ENCODE measurements at regions not wholly inside any gene's neighbourhood (a gene's known extent, or its start where the extent isn't known, plus 50 kb on each side); places are given as distances from the start of the nearest gene placed in this dataset.

- TF ChIP-seq FOSL2 (IDR thresholded peaks at IDR 0.05; ENCODE audit: borderline replicate concordance, low read depth) = peak; percentile 25; the same call in 1 of the 2 replicates
- TF ChIP-seq RFX5 (IDR thresholded peaks at IDR 0.05; ENCODE audit: low read length) = no peak
- TF ChIP-seq POLR2AphosphoS5 (IDR thresholded peaks at IDR 0.05; ENCODE audit: low read depth, low read length) = no peak
- TF ChIP-seq YY1 (IDR thresholded peaks at IDR 0.05; ENCODE audit: low read depth) = no peak
- TF ChIP-seq TCF12 (IDR thresholded peaks at IDR 0.05) = peak; percentile 58
- TF ChIP-seq, protein P1, sequence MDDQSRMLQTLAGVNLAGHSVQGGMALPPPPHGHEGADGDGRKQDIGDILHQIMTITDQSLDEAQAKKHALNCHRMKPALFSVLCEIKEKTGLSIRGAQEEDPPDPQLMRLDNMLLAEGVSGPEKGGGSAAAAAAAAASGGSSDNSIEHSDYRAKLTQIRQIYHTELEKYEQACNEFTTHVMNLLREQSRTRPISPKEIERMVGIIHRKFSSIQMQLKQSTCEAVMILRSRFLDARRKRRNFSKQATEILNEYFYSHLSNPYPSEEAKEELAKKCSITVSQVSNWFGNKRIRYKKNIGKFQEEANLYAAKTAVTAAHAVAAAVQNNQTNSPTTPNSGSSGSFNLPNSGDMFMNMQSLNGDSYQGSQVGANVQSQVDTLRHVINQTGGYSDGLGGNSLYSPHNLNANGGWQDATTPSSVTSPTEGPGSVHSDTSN (IDR thresholded peaks at IDR 0.05) = peak; percentile 46
- peak; percentile 40; the same call in 1 of the 2 replicates for TF ChIP-seq NFIC (IDR thresholded peaks at IDR 0.05; ENCODE audit: borderline replicate concordance)
- TF ChIP-seq MAX (IDR thresholded peaks at IDR 0.05; ENCODE audit: low read depth) = peak; percentile 70
- TF ChIP-seq, protein P2, sequence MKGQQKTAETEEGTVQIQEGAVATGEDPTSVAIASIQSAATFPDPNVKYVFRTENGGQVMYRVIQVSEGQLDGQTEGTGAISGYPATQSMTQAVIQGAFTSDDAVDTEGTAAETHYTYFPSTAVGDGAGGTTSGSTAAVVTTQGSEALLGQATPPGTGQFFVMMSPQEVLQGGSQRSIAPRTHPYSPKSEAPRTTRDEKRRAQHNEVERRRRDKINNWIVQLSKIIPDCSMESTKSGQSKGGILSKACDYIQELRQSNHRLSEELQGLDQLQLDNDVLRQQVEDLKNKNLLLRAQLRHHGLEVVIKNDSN (IDR thresholded peaks at IDR 0.05; ENCODE audit: borderline replicate concordance, low read depth) = peak; percentile 75
- no peak for TF ChIP-seq CHD2 (IDR thresholded peaks at IDR 0.05; ENCODE audit: low read length, partially characterized antibody)
- TF ChIP-seq EP300 (IDR thresholded peaks at IDR 0.05; ENCODE audit: borderline replicate concordance in 1 of 2, low read depth in 1 of 2, low read length in 1 of 2) = peak in 1 of 2 experiments; percentile 26; a peak in 1 of 4 replicates
- WGBS (ENCODE audit: low lambda C conversion rate) = 62% methylated on average over 3 of the region's 3 CpGs
- H2AFZ ChIP-seq (ENCODE audit: low read depth) = peak overlapping the region; percentile 63; the same call in 1 of the 2 replicates
- no peak overlapping the region for H3K9ac ChIP-seq
- H3K4me2 ChIP-seq = 0 out of 2 replicates have a peak overlapping the region, but pooled peaks have one; percentile 14
- H3K27ac ChIP-seq (ENCODE audit: low read depth in 2 of 2, low read length in 1 of 2) = peak overlapping the region in 1 of 2 experiments; percentile 43; a peak in 2 of 4 replicates
- no peak for DNase-seq
- no peaks in the 10 kb centered on the region for H3K9me2 ChIP-seq
- ChIA-PET CTCF (interaction anchor here (1.2 kb wide), 1 partner anchor 19 kb away, joined by 3 read pairs; no protein-coding TSS in a partner anchor), POLR2A (no interaction called here)
- H3K4me1 ChIP-seq (ENCODE audit: control insufficient read depth in 1 of 2, insufficient read depth in 2 of 2, low read depth in 1 of 2, low read length in 1 of 2) = peaks cover 0 to 61% of the 10 kb centered on the region in 2 experiments; a peak in 3 of 4 replicates
- H3F3A ChIP-seq (replicated peaks; ENCODE audit: insufficient read depth) = peaks cover 31% of the 10 kb centered on the region
- no peaks in the 10 kb centered on the region for H4K20me1 ChIP-seq (ENCODE audit: insufficient read depth)
- H3K27me3 ChIP-seq (ENCODE audit: insufficient read depth) = no peaks in the 10 kb centered on the region
- no peak overlapping the region for H3K4me3 ChIP-seq (ENCODE audit: low read depth in 2 of 2, low read length in 1 of 2)
- H3K79me2 ChIP-seq (ENCODE audit: insufficient read depth) = no peaks in the 10 kb centered on the region
- no peaks in the 10 kb centered on the region for H3K9me3 ChIP-seq
- H3K36me3 ChIP-seq (replicated peaks in 1 of 2; ENCODE audit: control insufficient read depth in 1 of 2, insufficient read depth in 2 of 2, low read length in 1 of 2) = no peaks in the 10 kb centered on the region
Observed at GRCh38 chr5:67303356-67303755, 106.8 kb upstream of the CD180 start.

DNA sequence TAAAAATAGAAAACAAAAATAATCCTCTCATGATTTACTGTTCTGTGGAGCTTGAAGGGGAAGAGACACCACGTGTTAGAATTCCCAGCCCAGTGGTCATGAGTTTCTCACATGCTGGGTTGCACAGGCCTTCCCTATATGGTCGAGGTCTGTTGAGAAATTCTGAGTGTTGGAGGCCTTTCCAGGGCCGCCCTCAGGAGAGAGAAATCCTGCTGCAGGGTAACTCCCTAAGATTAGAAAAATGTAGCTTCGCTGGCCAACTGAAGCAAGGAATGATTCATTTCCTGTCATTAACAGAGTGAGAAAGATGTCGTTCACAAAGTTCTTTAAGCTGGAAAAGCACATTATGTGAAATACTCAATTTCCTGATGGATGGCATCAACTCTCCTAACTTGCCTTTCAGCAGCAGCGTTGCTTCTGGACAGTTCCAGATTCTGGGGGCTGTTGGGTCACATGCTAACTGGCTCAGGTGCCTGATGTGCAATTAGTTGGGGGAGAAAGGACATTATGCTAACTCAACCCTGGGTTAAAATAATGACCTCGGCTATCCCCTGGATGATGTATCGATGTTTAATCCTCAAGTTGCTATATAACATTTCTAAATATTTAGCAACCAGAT, 104.8 kb upstream of the CD180 start:
- peak overlapping the region; percentile 11; the same call in 1 of the 2 replicates for H3K4me2 ChIP-seq
- H3K9me3 ChIP-seq = no peaks in the 10 kb centered on the region
- ChIA-PET CTCF (interaction anchor here (1.4 kb wide), 1 partner anchor 951 kb away, joined by 3 read pairs; no protein-coding TSS in a partner anchor), POLR2A (no interaction called here)
- peak overlapping the region in 1 of 2 experiments; percentile 40; a peak in 2 of 4 replicates for H3K27ac ChIP-seq (ENCODE audit: low read depth in 2 of 2, low read length in 1 of 2)
- peaks cover 0 to 53% of the 10 kb centered on the region in 2 experiments; a peak in 3 of 4 replicates for H3K4me1 ChIP-seq (ENCODE audit: control insufficient read depth in 1 of 2, insufficient read depth in 2 of 2, low read depth in 1 of 2, low read length in 1 of 2)
- no peak overlapping the region for H3K9ac ChIP-seq
- no peaks in the 10 kb centered on the region for H3K27me3 ChIP-seq (ENCODE audit: insufficient read depth)
- no peaks in the 10 kb centered on the region for H4K20me1 ChIP-seq (ENCODE audit: insufficient read depth)
- no peak for DNase-seq
- WGBS (ENCODE audit: low lambda C conversion rate) = 59% methylated on average over 8 of the region's 8 CpGs
- peak overlapping the region; percentile 57; the same call in 1 of the 2 replicates for H2AFZ ChIP-seq (ENCODE audit: low read depth)
- H3K9me2 ChIP-seq = no peaks in the 10 kb centered on the region
- H3K4me3 ChIP-seq (ENCODE audit: low read depth in 2 of 2, low read length in 1 of 2) = no peak overlapping the region
- H3F3A ChIP-seq (replicated peaks; ENCODE audit: insufficient read depth) = peaks cover 31% of the 10 kb centered on the region
- no peaks in the 10 kb centered on the region for H3K79me2 ChIP-seq (ENCODE audit: insufficient read depth)
- no peaks in the 10 kb centered on the region for H3K36me3 ChIP-seq (replicated peaks in 1 of 2; ENCODE audit: control insufficient read depth in 1 of 2, insufficient read depth in 2 of 2, low read length in 1 of 2)
- TF ChIP-seq CTCF (IDR thresholded peaks at IDR 0.05) = no peak
- no peak for TF ChIP-seq RFX5 (IDR thresholded peaks at IDR 0.05; ENCODE audit: low read length)
- TF ChIP-seq FOSL2 (IDR thresholded peaks at IDR 0.05; ENCODE audit: borderline replicate concordance, low read depth) = peak; percentile 36; the same call in 1 of the 2 replicates
- no peak for TF ChIP-seq RCOR1 (IDR thresholded peaks at IDR 0.05; ENCODE audit: low read length)
- TF ChIP-seq ZBTB33 (IDR thresholded peaks at IDR 0.05; ENCODE audit: borderline replicate concordance, low read depth) = no peak
- TF ChIP-seq ELF1 (IDR thresholded peaks at IDR 0.05) = no peak
- no peak for TF ChIP-seq GATA2 (CRISPR knock-in tag; IDR thresholded peaks at IDR 0.05)
